ENCODE measurements at regions not wholly inside any gene's neighbourhood (a gene's known extent, or its start where the extent isn't known, plus 50 kb on each side); places are given as distances from the start of the nearest gene placed in this dataset.

GRCh38 chr10:78732381-78732780 lies 336.4 kb upstream of the ZMIZ1 start:
- DNase-seq: no peak
- Histone ChIP-seq H3K4me1 (no peaks in the 10 kb centered on the region), H3K27ac (no peak overlapping the region), H3K36me3 (no peaks in the 10 kb centered on the region), H3K27me3 (no peaks in the 10 kb centered on the region), H3K9me3 (no peaks in the 10 kb centered on the region), H3K4me3 (no peak overlapping the region)
- ATAC-seq (ENCODE audit: low FRiP score in 2 of 2): no peak
- WGBS, 2 donors: 91 to 98% methylated on average over 7 to 8 of the region's 8 CpGs
- TF ChIP-seq CTCF (IDR thresholded peaks at IDR 0.05) (no peak), POLR2A (IDR thresholded peaks at IDR 0.05) (no peak), EP300 (IDR thresholded peaks at IDR 0.05) (no peak), POLR2AphosphoS5 (IDR thresholded peaks at IDR 0.05) (no peak)

GRCh38 chr10:78736926-78737630 lies 331.7 kb upstream of the ZMIZ1 start:
- no peaks in the 10 kb centered on the region for H3K9me3 ChIP-seq
- no peak for TF ChIP-seq CTCF (IDR thresholded peaks at IDR 0.05)
- TF ChIP-seq POLR2A (IDR thresholded peaks at IDR 0.05): no peak
- TF ChIP-seq POLR2AphosphoS5 (IDR thresholded peaks at IDR 0.05): no peak
- no peak for TF ChIP-seq EP300 (IDR thresholded peaks at IDR 0.05)
- ATAC-seq (ENCODE audit: low FRiP score in 2 of 2): no peak
- H3K27me3 ChIP-seq: no peaks in the 10 kb centered on the region
- H3K27ac ChIP-seq: no peak overlapping the region
- 68 to 95% methylated on average over 4 of the region's 4 CpGs for WGBS, 2 donors
- no peaks in the 10 kb centered on the region for H3K36me3 ChIP-seq
- H3K4me3 ChIP-seq: no peak overlapping the region
- DNase-seq: no peak
- H3K4me1 ChIP-seq: peaks cover 0 to 9% (median 4%) of the 10 kb centered on the region in 4 donors

- Histone ChIP-seq H3K27ac (no peak overlapping the region), H3K36me3 (no peaks in the 10 kb centered on the region), H3K9me3 (no peaks in the 10 kb centered on the region), H3K4me1 (peaks cover 0 to 13% (median 6%) of the 10 kb centered on the region in 4 donors), H3K27me3 (no peaks in the 10 kb centered on the region), H3K4me3 (no peak overlapping the region)
- ATAC-seq (ENCODE audit: low FRiP score in 2 of 2) (no peak), DNase-seq (no peak)
- 66 to 86% methylated on average over 7 of the region's 7 CpGs for WGBS, 2 donors
- TF ChIP-seq CTCF (IDR thresholded peaks at IDR 0.05) (no peak), POLR2A (IDR thresholded peaks at IDR 0.05) (no peak), EP300 (IDR thresholded peaks at IDR 0.05) (no peak), POLR2AphosphoS5 (IDR thresholded peaks at IDR 0.05) (no peak)
Observed at GRCh38 chr10:78737883-78738856, 330.6 kb upstream of the ZMIZ1 start.

GRCh38 chr10:78738861-78739260 lies 329.9 kb upstream of the ZMIZ1 start:
- Histone ChIP-seq H3K4me3 (no peak overlapping the region), H3K9me3 (no peaks in the 10 kb centered on the region), H3K27me3 (no peaks in the 10 kb centered on the region), H3K36me3 (no peaks in the 10 kb centered on the region), H3K27ac (no peak overlapping the region), H3K4me1 (peaks cover 0 to 18% (median 9%) of the 10 kb centered on the region in 4 donors)
- ATAC-seq (ENCODE audit: low FRiP score in 2 of 2): no peak
- WGBS, 2 donors: 83 to 92% methylated on average over 5 of the region's 5 CpGs
- no peak for TF ChIP-seq EP300 (IDR thresholded peaks at IDR 0.05)
- TF ChIP-seq CTCF (IDR thresholded peaks at IDR 0.05): no peak
- no peak for TF ChIP-seq POLR2A (IDR thresholded peaks at IDR 0.05)
- TF ChIP-seq POLR2AphosphoS5 (IDR thresholded peaks at IDR 0.05): no peak
- no peak for DNase-seq
